Lower leg skin (tissue), 3 donors: ENCODE measurements at regions not wholly inside any gene's neighbourhood (a gene's known extent, or its start where the extent isn't known, plus 50 kb on each side); places are given as distances from the start of the nearest gene placed in this dataset.

Source experiments
- CTCF ChIP-seq, 3 donors: fragments of 450-650 bp; IDR thresholded peaks; one replicate each; pipeline ENCODE4 v1.5.1; 2016; ENCODE audit warnings: antibody characterized with exemption in 3 of 3, mild to moderate bottlenecking in 3 of 3, moderate library complexity in 2 of 3
- POLR2A ChIP-seq, 2 donors: fragments of 450-650 bp; IDR thresholded peaks; one replicate each; pipeline ENCODE4 v1.6.1; 2016 to 2017; ENCODE audit warnings: antibody characterized with exemption in 2 of 2, mild to moderate bottlenecking in 1 of 2, moderate library complexity in 1 of 2

- TF ChIP-seq CTCF (IDR thresholded peaks at IDR 0.05), result no peak
- no peak for TF ChIP-seq POLR2A (IDR thresholded peaks at IDR 0.05)
These were observed 111.8 kb upstream of the CDKN3 start for GRCh38 chr14:54285030-54285429.
